Ascending aorta (tissue), 2 donors: ENCODE measurements at regions not wholly inside any gene's neighbourhood (a gene's known extent, or its start where the extent isn't known, plus 50 kb on each side); places are given as distances from the start of the nearest gene placed in this dataset.

Source experiments
- DNase-seq, 2 donors: peaks; one replicate each; pipeline ENCODE4 v3.0.0-alpha.2; 2019; ENCODE audit warnings: low spot score in 2 of 2
- H3K27ac ChIP-seq, 2 donors: fragments of 200-600 bp; sonication (generic); one replicate each; pipeline ENCODE4 v1.5.1; 2016 to 2017; ENCODE audit warnings: mild to moderate bottlenecking in 1 of 2
- H3K27me3 ChIP-seq: fragments of 200-600 bp; sonication (generic); one replicate; pipeline ENCODE4 v1.5.1; 2017
- H3K36me3 ChIP-seq, 2 donors: fragments of 200-600 bp; sonication (generic); one replicate each; pipeline ENCODE4 v1.5.1; 2016
- H3K4me1 ChIP-seq, 2 donors: fragments of 200-600 bp; sonication (generic); one replicate each; pipeline ENCODE4 v1.5.1; 2016 to 2017; ENCODE audit warnings: mild to moderate bottlenecking in 1 of 2
- H3K4me3 ChIP-seq, 2 donors: fragments of 200-600 bp; sonication (generic); one replicate each; pipeline ENCODE4 v1.5.1; 2016 to 2017; ENCODE audit warnings: mild to moderate bottlenecking in 1 of 2
- H3K9me3 ChIP-seq, 2 donors: fragments of 200-600 bp; sonication (generic); one replicate each; pipeline ENCODE4 v1.5.1; 2016
- CTCF ChIP-seq, 3 experiments: fragments of 200-600 bp in 2 of 3; fragments of 450-650 bp in 1 of 3; sonication (generic) in 2 of 3; IDR thresholded peaks; one replicate each; pipeline ENCODE4 v1.5.1; 2016 to 2019; ENCODE audit warnings: antibody characterized with exemption in 3 of 3, mild to moderate bottlenecking in 1 of 3, moderate library complexity in 1 of 3
- intact Hi-C: fragments of 100-400 bp; cut with DNase I; formaldehyde crosslinking; loops from one replicate; pipeline ENCODE4 v1.15.1; 2023

DNA sequence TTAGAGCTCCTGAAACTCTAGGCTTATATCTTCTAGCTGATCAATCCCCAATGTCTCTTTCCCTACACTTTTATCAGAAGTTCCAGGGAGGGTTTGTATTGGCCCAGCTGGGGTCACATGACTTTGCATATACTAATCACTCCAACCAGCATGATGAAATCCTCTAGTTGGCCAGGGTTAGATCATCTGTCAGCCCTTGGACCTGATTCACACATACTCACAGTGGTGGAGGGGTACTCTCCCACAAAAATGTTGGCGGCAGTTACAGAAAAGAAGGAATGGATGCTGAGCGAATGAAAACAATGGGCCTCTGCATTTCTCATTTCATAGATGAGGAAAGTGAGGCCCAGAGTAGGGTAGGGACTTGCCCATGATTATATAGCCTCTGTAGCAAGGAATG is 151.1 kb downstream of the PJA1 start:
- peak in 1 of 2 donors; percentile 40 for DNase-seq
- TF ChIP-seq CTCF (IDR thresholded peaks at IDR 0.05) = no peak

GRCh38 chrX:69010339-69010738 is 154.9 kb downstream of the PJA1 start:
- H3K36me3 ChIP-seq = no peaks in the 10 kb centered on the region
- peak in 1 of 2 donors; percentile 24 for DNase-seq
- no peak for TF ChIP-seq CTCF (IDR thresholded peaks at IDR 0.05)
- intact Hi-C loops = no loop called here
- no peaks in the 10 kb centered on the region for H3K4me1 ChIP-seq
- H3K9me3 ChIP-seq = peaks cover 0 to 7% of the 10 kb centered on the region in 2 donors
- no peak overlapping the region for H3K27ac ChIP-seq
- no peaks in the 10 kb centered on the region for H3K27me3 ChIP-seq
- no peak overlapping the region for H3K4me3 ChIP-seq

More for the DNA sequence above, 151.1 kb downstream of the PJA1 start:
- peaks cover 0 to 7% of the 10 kb centered on the region in 2 donors for H3K9me3 ChIP-seq
- no peaks in the 10 kb centered on the region for H3K4me1 ChIP-seq
- H3K4me3 ChIP-seq = no peak overlapping the region
- no peaks in the 10 kb centered on the region for H3K36me3 ChIP-seq
- intact Hi-C loops = no loop called here
- H3K27me3 ChIP-seq = no peaks in the 10 kb centered on the region
- no peak overlapping the region for H3K27ac ChIP-seq

- intact Hi-C loops = no loop called here
- no peak for DNase-seq
- Histone ChIP-seq H3K36me3 (no peaks in the 10 kb centered on the region), H3K4me1 (peaks cover 0 to 6% of the 10 kb centered on the region in 2 donors), H3K27me3 (no peaks in the 10 kb centered on the region), H3K9me3 (no peaks in the 10 kb centered on the region), H3K4me3 (no peak overlapping the region), H3K27ac (no peak overlapping the region)
- TF ChIP-seq CTCF (IDR thresholded peaks at IDR 0.05) = no peak
These were observed 164.4 kb downstream of the PJA1 start for GRCh38 chrX:69000877-69001276.

GRCh38 chrX:68999931-69000330 is 165.3 kb downstream of the PJA1 start:
- Histone ChIP-seq H3K4me3 (no peak overlapping the region), H3K9me3 (no peaks in the 10 kb centered on the region), H3K36me3 (no peaks in the 10 kb centered on the region), H3K27ac (no peak overlapping the region), H3K4me1 (peaks cover 0 to 11% of the 10 kb centered on the region in 2 donors), H3K27me3 (no peaks in the 10 kb centered on the region)
- intact Hi-C loops = no loop called here
- no peak for TF ChIP-seq CTCF (IDR thresholded peaks at IDR 0.05)
- DNase-seq = no peak

- Histone ChIP-seq H3K9me3 (no peaks in the 10 kb centered on the region), H3K27ac (no peak overlapping the region), H3K4me3 (no peak overlapping the region), H3K4me1 (peaks cover 0 to 11% of the 10 kb centered on the region in 2 donors), H3K27me3 (no peaks in the 10 kb centered on the region), H3K36me3 (no peaks in the 10 kb centered on the region)
- intact Hi-C loops = no loop called here
- no peak for TF ChIP-seq CTCF (IDR thresholded peaks at IDR 0.05)
- DNase-seq = no peak
These were observed 165.9 kb downstream of the PJA1 start for GRCh38 chrX:68999356-68999755.

- Histone ChIP-seq H3K27me3 (no peaks in the 10 kb centered on the region), H3K4me1 (peaks cover 0 to 11% of the 10 kb centered on the region in 2 donors), H3K4me3 (no peak overlapping the region), H3K27ac (no peak overlapping the region), H3K9me3 (no peaks in the 10 kb centered on the region), H3K36me3 (no peaks in the 10 kb centered on the region)
- intact Hi-C loops = no loop called here
- TF ChIP-seq CTCF (IDR thresholded peaks at IDR 0.05) = no peak
- DNase-seq = no peak
These were observed 166.5 kb downstream of the PJA1 start for GRCh38 chrX:68998716-68999115.
